ENCODE measurements at regions not wholly inside any gene's neighbourhood (a gene's known extent, or its start where the extent isn't known, plus 50 kb on each side); places are given as distances from the start of the nearest gene placed in this dataset.

DNA sequence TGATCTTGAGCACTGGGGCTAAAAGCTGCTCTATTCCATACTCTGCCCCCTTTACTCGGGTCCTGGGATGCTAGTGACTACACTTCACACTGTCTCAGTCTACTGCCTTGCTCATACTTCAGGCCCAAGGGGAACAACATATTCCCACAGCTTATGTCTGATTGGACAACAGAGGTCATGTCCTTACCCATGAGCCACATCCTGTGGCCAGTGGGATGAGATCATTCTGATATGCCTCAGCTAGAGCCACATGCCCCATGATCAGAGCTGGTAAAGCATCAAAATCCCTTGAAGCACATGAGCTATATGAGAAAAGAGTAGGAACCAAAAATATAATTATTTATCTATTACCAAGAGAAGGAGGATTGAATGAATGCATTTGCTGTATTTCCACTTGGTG lies 290.1 kb upstream of the TSHZ3 start:
- TF ChIP-seq, protein P1, sequence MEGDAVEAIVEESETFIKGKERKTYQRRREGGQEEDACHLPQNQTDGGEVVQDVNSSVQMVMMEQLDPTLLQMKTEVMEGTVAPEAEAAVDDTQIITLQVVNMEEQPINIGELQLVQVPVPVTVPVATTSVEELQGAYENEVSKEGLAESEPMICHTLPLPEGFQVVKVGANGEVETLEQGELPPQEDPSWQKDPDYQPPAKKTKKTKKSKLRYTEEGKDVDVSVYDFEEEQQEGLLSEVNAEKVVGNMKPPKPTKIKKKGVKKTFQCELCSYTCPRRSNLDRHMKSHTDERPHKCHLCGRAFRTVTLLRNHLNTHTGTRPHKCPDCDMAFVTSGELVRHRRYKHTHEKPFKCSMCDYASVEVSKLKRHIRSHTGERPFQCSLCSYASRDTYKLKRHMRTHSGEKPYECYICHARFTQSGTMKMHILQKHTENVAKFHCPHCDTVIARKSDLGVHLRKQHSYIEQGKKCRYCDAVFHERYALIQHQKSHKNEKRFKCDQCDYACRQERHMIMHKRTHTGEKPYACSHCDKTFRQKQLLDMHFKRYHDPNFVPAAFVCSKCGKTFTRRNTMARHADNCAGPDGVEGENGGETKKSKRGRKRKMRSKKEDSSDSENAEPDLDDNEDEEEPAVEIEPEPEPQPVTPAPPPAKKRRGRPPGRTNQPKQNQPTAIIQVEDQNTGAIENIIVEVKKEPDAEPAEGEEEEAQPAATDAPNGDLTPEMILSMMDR (IDR thresholded peaks at IDR 0.05), result no peak
- TF ChIP-seq, protein P2, sequence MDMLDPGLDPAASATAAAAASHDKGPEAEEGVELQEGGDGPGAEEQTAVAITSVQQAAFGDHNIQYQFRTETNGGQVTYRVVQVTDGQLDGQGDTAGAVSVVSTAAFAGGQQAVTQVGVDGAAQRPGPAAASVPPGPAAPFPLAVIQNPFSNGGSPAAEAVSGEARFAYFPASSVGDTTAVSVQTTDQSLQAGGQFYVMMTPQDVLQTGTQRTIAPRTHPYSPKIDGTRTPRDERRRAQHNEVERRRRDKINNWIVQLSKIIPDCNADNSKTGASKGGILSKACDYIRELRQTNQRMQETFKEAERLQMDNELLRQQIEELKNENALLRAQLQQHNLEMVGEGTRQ (IDR thresholded peaks at IDR 0.05), result no peak
- TF ChIP-seq JUN (IDR thresholded peaks at IDR 0.05), result no peak
- TF ChIP-seq RAD21 (conservative IDR thresholded peaks at IDR 0.05 in 1 of 2, IDR thresholded peaks at IDR 0.05 in 1 of 2), result no peak
- no peak for TF ChIP-seq NR3C1 (IDR thresholded peaks at IDR 0.05)
- no peak for TF ChIP-seq MAFK (IDR thresholded peaks at IDR 0.05; ENCODE audit: partially characterized antibody)
- TF ChIP-seq ESRRA (IDR thresholded peaks at IDR 0.05; ENCODE audit: borderline replicate concordance, low read length), result no peak
- no peak for TF ChIP-seq CEBPB (IDR thresholded peaks at IDR 0.05)
- no peak for TF ChIP-seq ZFP36 (IDR thresholded peaks at IDR 0.05; ENCODE audit: borderline replicate concordance, partially characterized antibody)
- no peak for TF ChIP-seq TP53 (CRISPR knock-in tag; IDR thresholded peaks at IDR 0.05)
- no peak for TF ChIP-seq EHMT2 (IDR thresholded peaks at IDR 0.05; ENCODE audit: low read depth)
- TF ChIP-seq POLR2A (IDR thresholded peaks at IDR 0.05; ENCODE audit: low read length), result no peak
- TF ChIP-seq, protein P3, sequence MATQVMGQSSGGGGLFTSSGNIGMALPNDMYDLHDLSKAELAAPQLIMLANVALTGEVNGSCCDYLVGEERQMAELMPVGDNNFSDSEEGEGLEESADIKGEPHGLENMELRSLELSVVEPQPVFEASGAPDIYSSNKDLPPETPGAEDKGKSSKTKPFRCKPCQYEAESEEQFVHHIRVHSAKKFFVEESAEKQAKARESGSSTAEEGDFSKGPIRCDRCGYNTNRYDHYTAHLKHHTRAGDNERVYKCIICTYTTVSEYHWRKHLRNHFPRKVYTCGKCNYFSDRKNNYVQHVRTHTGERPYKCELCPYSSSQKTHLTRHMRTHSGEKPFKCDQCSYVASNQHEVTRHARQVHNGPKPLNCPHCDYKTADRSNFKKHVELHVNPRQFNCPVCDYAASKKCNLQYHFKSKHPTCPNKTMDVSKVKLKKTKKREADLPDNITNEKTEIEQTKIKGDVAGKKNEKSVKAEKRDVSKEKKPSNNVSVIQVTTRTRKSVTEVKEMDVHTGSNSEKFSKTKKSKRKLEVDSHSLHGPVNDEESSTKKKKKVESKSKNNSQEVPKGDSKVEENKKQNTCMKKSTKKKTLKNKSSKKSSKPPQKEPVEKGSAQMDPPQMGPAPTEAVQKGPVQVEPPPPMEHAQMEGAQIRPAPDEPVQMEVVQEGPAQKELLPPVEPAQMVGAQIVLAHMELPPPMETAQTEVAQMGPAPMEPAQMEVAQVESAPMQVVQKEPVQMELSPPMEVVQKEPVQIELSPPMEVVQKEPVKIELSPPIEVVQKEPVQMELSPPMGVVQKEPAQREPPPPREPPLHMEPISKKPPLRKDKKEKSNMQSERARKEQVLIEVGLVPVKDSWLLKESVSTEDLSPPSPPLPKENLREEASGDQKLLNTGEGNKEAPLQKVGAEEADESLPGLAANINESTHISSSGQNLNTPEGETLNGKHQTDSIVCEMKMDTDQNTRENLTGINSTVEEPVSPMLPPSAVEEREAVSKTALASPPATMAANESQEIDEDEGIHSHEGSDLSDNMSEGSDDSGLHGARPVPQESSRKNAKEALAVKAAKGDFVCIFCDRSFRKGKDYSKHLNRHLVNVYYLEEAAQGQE (IDR thresholded peaks at IDR 0.05), result no peak
- no peak for TF ChIP-seq EP300 (IDR thresholded peaks at IDR 0.05)

Data from A549 (cell line).